ENCODE measurements at regions not wholly inside any gene's neighbourhood (a gene's known extent, or its start where the extent isn't known, plus 50 kb on each side); places are given as distances from the start of the nearest gene placed in this dataset.
"Not testable (repeated sequence)": the region's sequence is repeated elsewhere in the genome, so short reads cannot be mapped to it uniquely, and the experiment has no call there.

GRCh38 chr5:12133520-12133919 is 229.3 kb upstream of the CTNND2 start:
- TF ChIP-seq, protein P1, sequence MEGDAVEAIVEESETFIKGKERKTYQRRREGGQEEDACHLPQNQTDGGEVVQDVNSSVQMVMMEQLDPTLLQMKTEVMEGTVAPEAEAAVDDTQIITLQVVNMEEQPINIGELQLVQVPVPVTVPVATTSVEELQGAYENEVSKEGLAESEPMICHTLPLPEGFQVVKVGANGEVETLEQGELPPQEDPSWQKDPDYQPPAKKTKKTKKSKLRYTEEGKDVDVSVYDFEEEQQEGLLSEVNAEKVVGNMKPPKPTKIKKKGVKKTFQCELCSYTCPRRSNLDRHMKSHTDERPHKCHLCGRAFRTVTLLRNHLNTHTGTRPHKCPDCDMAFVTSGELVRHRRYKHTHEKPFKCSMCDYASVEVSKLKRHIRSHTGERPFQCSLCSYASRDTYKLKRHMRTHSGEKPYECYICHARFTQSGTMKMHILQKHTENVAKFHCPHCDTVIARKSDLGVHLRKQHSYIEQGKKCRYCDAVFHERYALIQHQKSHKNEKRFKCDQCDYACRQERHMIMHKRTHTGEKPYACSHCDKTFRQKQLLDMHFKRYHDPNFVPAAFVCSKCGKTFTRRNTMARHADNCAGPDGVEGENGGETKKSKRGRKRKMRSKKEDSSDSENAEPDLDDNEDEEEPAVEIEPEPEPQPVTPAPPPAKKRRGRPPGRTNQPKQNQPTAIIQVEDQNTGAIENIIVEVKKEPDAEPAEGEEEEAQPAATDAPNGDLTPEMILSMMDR (IDR thresholded peaks at IDR 0.05; ENCODE audit: low read depth, low read length): no peak
- Histone ChIP-seq H3K4me3 (ENCODE audit: low read depth, low read length) (no peak overlapping the region), H3K36me3 (no peaks in the 10 kb centered on the region), H3K27me3 (ENCODE audit: insufficient read depth, low read depth, severe bottlenecking) (no peaks in the 10 kb centered on the region), H3K27ac (no peak overlapping the region), H3K9me3 (ENCODE audit: severe bottlenecking) (peaks cover 2% of the 10 kb centered on the region)
- no peak for DNase-seq

DNA sequence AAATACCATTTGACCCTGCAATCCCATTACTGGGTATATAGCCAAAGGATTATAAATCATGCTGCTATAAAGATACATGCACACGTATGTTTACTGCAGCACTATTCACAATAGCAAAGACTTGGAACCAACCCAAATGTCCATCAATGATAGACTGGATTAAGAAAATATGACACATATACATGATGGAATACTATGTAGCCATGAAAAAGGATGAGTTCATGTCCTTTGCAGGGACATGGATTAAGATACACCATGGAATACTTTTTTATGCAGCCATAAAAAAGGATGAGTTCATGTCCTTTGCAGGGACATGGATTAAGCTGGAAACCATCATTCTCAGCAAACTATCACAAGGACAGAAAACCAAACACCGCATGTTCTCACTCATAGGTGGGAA is 226.8 kb upstream of the CTNND2 start:
- H3K9me3 ChIP-seq (ENCODE audit: severe bottlenecking); H3K27me3 ChIP-seq (ENCODE audit: insufficient read depth, low read depth, severe bottlenecking); H3K36me3 ChIP-seq; DNase-seq; H3K4me3 ChIP-seq (ENCODE audit: low read depth, low read length); H3K27ac ChIP-seq: not testable (repeated sequence)

DNA sequence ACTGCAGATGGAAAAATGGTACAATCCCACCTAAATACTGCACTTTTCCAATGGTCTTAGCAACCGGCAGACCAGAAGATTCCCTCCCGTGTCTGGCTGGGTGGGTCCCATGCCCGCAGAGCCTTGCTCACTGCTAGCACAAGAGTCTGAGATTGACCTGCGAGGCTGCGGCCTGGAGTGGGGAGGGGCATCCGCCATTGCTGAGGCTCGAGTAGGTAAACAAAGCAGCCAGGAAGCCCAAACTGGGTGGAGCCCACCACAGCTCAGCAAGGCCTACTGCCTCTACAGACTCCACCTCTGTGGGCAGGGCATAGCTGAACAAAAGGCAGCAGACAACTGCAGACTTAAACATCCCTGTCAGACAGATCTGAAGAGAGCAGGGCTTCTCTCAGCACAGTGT is 221.6 kb upstream of the CTNND2 start:
- Histone ChIP-seq H3K4me3 (ENCODE audit: low read depth, low read length) (no peak overlapping the region), H3K36me3 (no peaks in the 10 kb centered on the region), H3K27me3 (ENCODE audit: insufficient read depth, low read depth, severe bottlenecking) (no peaks in the 10 kb centered on the region), H3K9me3 (ENCODE audit: severe bottlenecking) (no peaks in the 10 kb centered on the region), H3K27ac (no peak overlapping the region)
- no peak for DNase-seq
- TF ChIP-seq, protein P1 (IDR thresholded peaks at IDR 0.05; ENCODE audit: low read depth, low read length): no peak

DNA sequence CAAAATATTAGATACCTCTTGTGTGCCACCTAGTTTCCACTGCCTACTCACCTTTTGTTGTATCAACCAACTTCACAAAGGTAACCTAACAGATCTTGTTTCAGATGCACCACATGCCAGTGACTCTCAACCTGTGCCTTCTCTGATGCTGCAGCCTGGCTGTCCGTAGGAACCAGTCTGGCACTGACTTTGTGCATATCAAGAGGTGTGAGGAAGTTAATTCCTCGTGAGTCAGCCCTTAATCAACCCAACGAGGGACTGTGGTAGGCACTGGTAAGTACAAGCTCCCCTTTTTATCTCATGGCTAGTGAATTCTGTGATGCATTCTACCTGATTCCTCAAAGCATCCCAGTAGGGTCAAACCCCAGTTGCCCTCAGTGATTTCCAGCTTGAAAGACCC is 215.4 kb upstream of the CTNND2 start:
- no peaks in the 10 kb centered on the region for H3K9me3 ChIP-seq (ENCODE audit: severe bottlenecking)

GRCh38 chr5:12114075-12114474 is 209.8 kb upstream of the CTNND2 start:
- TF ChIP-seq, protein P1 (IDR thresholded peaks at IDR 0.05; ENCODE audit: low read depth, low read length): no peak
- Histone ChIP-seq H3K36me3 (no peaks in the 10 kb centered on the region), H3K9me3 (ENCODE audit: severe bottlenecking) (no peaks in the 10 kb centered on the region), H3K27ac (no peak overlapping the region), H3K27me3 (ENCODE audit: insufficient read depth, low read depth, severe bottlenecking) (no peaks in the 10 kb centered on the region), H3K4me3 (ENCODE audit: low read depth, low read length) (no peak overlapping the region)
- DNase-seq: no peak

More for the DNA sequence above, 215.4 kb upstream of the CTNND2 start:
- Histone ChIP-seq H3K27me3 (ENCODE audit: insufficient read depth, low read depth, severe bottlenecking) (no peaks in the 10 kb centered on the region), H3K36me3 (no peaks in the 10 kb centered on the region), H3K27ac (no peak overlapping the region), H3K4me3 (ENCODE audit: low read depth, low read length) (no peak overlapping the region)
- DNase-seq: no peak
- TF ChIP-seq, protein P1 (IDR thresholded peaks at IDR 0.05; ENCODE audit: low read depth, low read length): no peak

- DNase-seq: no peak
- TF ChIP-seq, protein P1 (IDR thresholded peaks at IDR 0.05; ENCODE audit: low read depth, low read length): no peak
- no peaks in the 10 kb centered on the region for H3K36me3 ChIP-seq
- H3K9me3 ChIP-seq (ENCODE audit: severe bottlenecking): no peaks in the 10 kb centered on the region
- no peaks in the 10 kb centered on the region for H3K27me3 ChIP-seq (ENCODE audit: insufficient read depth, low read depth, severe bottlenecking)
- H3K27ac ChIP-seq: no peak overlapping the region
- no peak overlapping the region for H3K4me3 ChIP-seq (ENCODE audit: low read depth, low read length)
Measured at GRCh38 chr5:12113062-12113461, 208.8 kb upstream of the CTNND2 start.

All from WERI-Rb-1 (cell line).